GM12878 (cell line): ENCODE measurements at regions not wholly inside any gene's neighbourhood (a gene's known extent, or its start where the extent isn't known, plus 50 kb on each side); places are given as distances from the start of the nearest gene placed in this dataset.

ENCODE experiments used
- ATAC-seq: fragments of 200-7000 bp; cut with Tn5 transposase; 3 replicates; pipeline ENCODE4 v1.9.1; 2020; ENCODE audit warnings: mild to moderate bottlenecking, moderate library complexity
- BruUV-seq: library from RNA; stranded (reverse); fragments of 400-500 nt; replicated peaks from 2 replicates; lab custom pipeline; 2021; lab: Mats Ljungman, UMichigan
- CTCF ChIA-PET: fragments of 300-600 bp; sonication (Branson Sonifier 250); formaldehyde crosslinking; extraction: SDS; loops from one replicate; lab custom pipeline; 2021; ENCODE audit warnings: inconsistent platforms; lab: Yijun Ruan, JAX
- POLR2A ChIA-PET: fragments of 350-600 bp; formaldehyde crosslinking; extraction: SDS; loops from one replicate; lab custom pipeline; 2021; ENCODE audit warnings: inconsistent platforms; lab: Charles Lee
- RAD21 ChIA-PET: fragments of 300-600 bp; sonication (Branson Sonifier 250); formaldehyde crosslinking; loops from one replicate; lab custom pipeline; 2023; ENCODE audit warnings: antibody characterized with exemption; ENCODE audit not compliant: unreplicated experiment; lab: Charles Lee
- SMC1A ChIA-PET: fragments of 300-600 bp; sonication (Branson Sonifier 250); formaldehyde crosslinking; loops from one replicate; lab custom pipeline; 2023; ENCODE audit not compliant: unreplicated experiment, uncharacterized antibody; lab: Charles Lee
- DNase-seq: peaks from one replicate; pipeline ENCODE4 v3.0.0-alpha.2; 2011; ENCODE audit warnings: low read depth, low spot score
- FAIRE-seq: peaks from 3 replicates; lab custom pipeline; 2011; peaks lifted over from hg19 to GRCh38; lab: Jason Lieb, UNC
- H2AFZ ChIP-seq: 2 replicates; pipeline ENCODE4 v1.6.0; 2011; ENCODE audit warnings: low read depth, low read length, control low read depth; ENCODE audit not compliant: control insufficient read depth
- H3K27ac ChIP-seq: 2 replicates; pipeline ENCODE4 v1.5.1; 2011; ENCODE audit warnings: control low read depth; ENCODE audit not compliant: control insufficient read depth, insufficient read depth
- H3K27me3 ChIP-seq, 2 experiments: replicated peaks in 1 of 2; 2 replicates each; pipeline versions ENCODE4 v1.6.0 to v1.6.1; 2011; ENCODE audit warnings: low read length in 1 of 2; ENCODE audit not compliant: control insufficient read depth in 2 of 2, insufficient read depth in 2 of 2
- H3K36me3 ChIP-seq, 2 experiments: 2 replicates each; pipeline ENCODE4 v1.5.1; 2011; ENCODE audit warnings: low read length in 1 of 2; ENCODE audit not compliant: control insufficient read depth in 2 of 2, insufficient read depth in 2 of 2
- H3K4me1 ChIP-seq: 2 replicates; pipeline ENCODE4 v1.6.1; 2011; ENCODE audit warnings: mild to moderate bottlenecking, low read length, moderate library complexity, mixed read lengths; ENCODE audit not compliant: control insufficient read depth, insufficient read depth
- H3K4me2 ChIP-seq: 2 replicates; pipeline ENCODE4 v1.6.0; 2011; ENCODE audit warnings: control low read depth; ENCODE audit not compliant: control insufficient read depth, insufficient read depth
- H3K4me3 ChIP-seq: fragments of 200-600 bp; sonication (generic); 2 replicates; pipeline ENCODE4 v1.5.1; 2016
- H3K79me2 ChIP-seq: 2 replicates; pipeline ENCODE4 v1.6.0; 2011; ENCODE audit warnings: low read length; ENCODE audit not compliant: control insufficient read depth, insufficient read depth
- H3K9ac ChIP-seq: 2 replicates; pipeline ENCODE4 v1.8.0; 2011; ENCODE audit warnings: low read length, control low read depth, mixed read lengths; ENCODE audit not compliant: control insufficient read depth, insufficient read depth
- H3K9me3 ChIP-seq: replicated peaks from 3 replicates; pipeline ENCODE4 v1.5.1; 2011; ENCODE audit warnings: mild to moderate bottlenecking, low read length; ENCODE audit not compliant: control insufficient read depth, insufficient read depth
- H4K20me1 ChIP-seq: 2 replicates; pipeline ENCODE4 v1.6.0; 2011; ENCODE audit not compliant: control insufficient read depth, insufficient read depth
- EZH2 ChIP-seq: IDR thresholded peaks from 2 replicates; pipeline ENCODE4 v1.6.1; 2012; ENCODE audit warnings: low read depth, mild to moderate bottlenecking, control low read depth, inconsistent platforms, low read length, borderline replicate concordance; ENCODE audit not compliant: control insufficient read depth
- GATAD2B ChIP-seq: fragments of 450-650 bp; conservative IDR thresholded peaks from 2 replicates; pipeline ENCODE4 v1.6.1; 2017; ENCODE audit warnings: low read depth, mild to moderate bottlenecking, moderate library complexity
- JUNB ChIP-seq: IDR thresholded peaks from 2 replicates; pipeline ENCODE4 v1.6.1; 2016; ENCODE audit warnings: antibody characterized with exemption, mild to moderate bottlenecking
- NR2C2 ChIP-seq: IDR thresholded peaks from 2 replicates; pipeline ENCODE4 v1.6.1; 2011; ENCODE audit warnings: borderline replicate concordance, low read depth; ENCODE audit not compliant: control insufficient read depth, insufficient read length
- SREBF2 ChIP-seq: IDR thresholded peaks from 2 replicates; pipeline ENCODE4 v1.6.1; 2012; ENCODE audit warnings: mild to moderate bottlenecking, low read length
- SRF ChIP-seq, 2 experiments: IDR thresholded peaks; 2 replicates each; pipeline ENCODE4 v1.6.1; 2011; ENCODE audit warnings: low read depth in 2 of 2, low read length in 2 of 2, mild to moderate bottlenecking in 1 of 2, moderate library complexity in 1 of 2
- STAT3 ChIP-seq: IDR thresholded peaks from 2 replicates; pipeline ENCODE4 v1.6.1; 2011; ENCODE audit warnings: low read depth, low read length, improper control_type of control experiment
- TBL1XR1 ChIP-seq: IDR thresholded peaks from 2 replicates; pipeline ENCODE4 v1.6.1; 2012; ENCODE audit warnings: low read depth, low read length, improper control_type of control experiment
- ZBED1 ChIP-seq: IDR thresholded peaks from 2 replicates; pipeline ENCODE4 v1.6.1; 2016; ENCODE audit warnings: borderline replicate concordance
- WGBS: methylation state at CpG from one replicate; pipeline ENCODE4 v1.1.6; 2016; ENCODE audit warnings: low lambda C conversion rate; ENCODE audit not compliant: insufficient replicate concordance, insufficient coverage; ENCODE audit errors: missing lambda C conversion rate; 5-methylcytosine and 5-hydroxymethylcytosine counted together
- in situ Hi-C: fragments of 300-500 bp; cut with MboI; formaldehyde crosslinking; loops from 9 replicates; pipeline ENCODE4 v1.14.3; 2018; ENCODE audit warnings: mixed read lengths
- intact Hi-C: fragments of 100-400 bp; cut with micrococcal nuclease; formaldehyde crosslinking; loops from one replicate; pipeline ENCODE4 v1.14.2; 2022; ENCODE audit not compliant: unreplicated experiment
- TF ChIP-seq, protein P1 (sequence below): fragments of 450-650 bp; conservative IDR thresholded peaks from 2 replicates; pipeline ENCODE4 v1.6.1; 2017; ENCODE audit warnings: mild to moderate bottlenecking, moderate library complexity
- TF ChIP-seq, protein P2 (sequence below): fragments of 150-350 bp; IDR thresholded peaks from 2 replicates; pipeline ENCODE4 v1.6.1; 2016; ENCODE audit warnings: low read depth, low read length
- TF ChIP-seq, protein P3 (sequence below): fragments of 450-650 bp; IDR thresholded peaks from 2 replicates; pipeline ENCODE4 v1.6.1; 2018; ENCODE audit warnings: mild to moderate bottlenecking, low read depth, moderate library complexity; ENCODE audit not compliant: partially characterized antibody
- TF ChIP-seq, protein P4 (sequence below): IDR thresholded peaks from 2 replicates; pipeline ENCODE4 v1.6.1; 2011; ENCODE audit warnings: borderline replicate concordance, low read depth, mild to moderate bottlenecking, moderate library complexity, mixed read lengths, low read length; ENCODE audit not compliant: insufficient read depth; ENCODE audit errors: extremely low read length

DNA sequence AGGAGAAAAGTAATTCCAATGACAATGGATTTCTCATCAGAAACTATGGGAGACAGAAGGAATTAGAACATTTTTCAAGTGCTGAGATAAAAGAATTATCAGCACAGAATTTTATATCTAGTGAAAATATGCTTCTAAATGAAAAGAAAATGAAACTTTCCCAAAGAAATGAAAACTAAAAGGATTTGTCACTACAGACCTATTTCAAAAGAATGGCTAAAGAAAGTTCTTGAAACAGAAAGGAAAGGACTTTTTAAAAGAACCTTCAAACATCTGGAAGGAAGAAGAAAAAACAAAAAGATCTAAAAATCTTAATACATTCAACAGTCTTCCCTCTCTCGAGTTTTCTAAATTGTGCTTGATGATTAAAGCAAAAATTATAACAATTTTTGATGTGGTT, 255.4 kb downstream of the FAM76B start:
- Histone ChIP-seq H3K4me2 (no peak overlapping the region), H3K79me2 (no peaks in the 10 kb centered on the region), H3K4me3 (no peak overlapping the region)
- POLR2A ChIA-PET = no interaction called here
- DNase-seq (no peak), ATAC-seq (no peak)
- TF ChIP-seq STAT3 = no peak
- no peak for TF ChIP-seq NR2C2
- TF ChIP-seq, protein P1, sequence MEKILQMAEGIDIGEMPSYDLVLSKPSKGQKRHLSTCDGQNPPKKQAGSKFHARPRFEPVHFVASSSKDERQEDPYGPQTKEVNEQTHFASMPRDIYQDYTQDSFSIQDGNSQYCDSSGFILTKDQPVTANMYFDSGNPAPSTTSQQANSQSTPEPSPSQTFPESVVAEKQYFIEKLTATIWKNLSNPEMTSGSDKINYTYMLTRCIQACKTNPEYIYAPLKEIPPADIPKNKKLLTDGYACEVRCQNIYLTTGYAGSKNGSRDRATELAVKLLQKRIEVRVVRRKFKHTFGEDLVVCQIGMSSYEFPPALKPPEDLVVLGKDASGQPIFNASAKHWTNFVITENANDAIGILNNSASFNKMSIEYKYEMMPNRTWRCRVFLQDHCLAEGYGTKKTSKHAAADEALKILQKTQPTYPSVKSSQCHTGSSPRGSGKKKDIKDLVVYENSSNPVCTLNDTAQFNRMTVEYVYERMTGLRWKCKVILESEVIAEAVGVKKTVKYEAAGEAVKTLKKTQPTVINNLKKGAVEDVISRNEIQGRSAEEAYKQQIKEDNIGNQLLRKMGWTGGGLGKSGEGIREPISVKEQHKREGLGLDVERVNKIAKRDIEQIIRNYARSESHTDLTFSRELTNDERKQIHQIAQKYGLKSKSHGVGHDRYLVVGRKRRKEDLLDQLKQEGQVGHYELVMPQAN = no peak
- TF ChIP-seq, protein P2, sequence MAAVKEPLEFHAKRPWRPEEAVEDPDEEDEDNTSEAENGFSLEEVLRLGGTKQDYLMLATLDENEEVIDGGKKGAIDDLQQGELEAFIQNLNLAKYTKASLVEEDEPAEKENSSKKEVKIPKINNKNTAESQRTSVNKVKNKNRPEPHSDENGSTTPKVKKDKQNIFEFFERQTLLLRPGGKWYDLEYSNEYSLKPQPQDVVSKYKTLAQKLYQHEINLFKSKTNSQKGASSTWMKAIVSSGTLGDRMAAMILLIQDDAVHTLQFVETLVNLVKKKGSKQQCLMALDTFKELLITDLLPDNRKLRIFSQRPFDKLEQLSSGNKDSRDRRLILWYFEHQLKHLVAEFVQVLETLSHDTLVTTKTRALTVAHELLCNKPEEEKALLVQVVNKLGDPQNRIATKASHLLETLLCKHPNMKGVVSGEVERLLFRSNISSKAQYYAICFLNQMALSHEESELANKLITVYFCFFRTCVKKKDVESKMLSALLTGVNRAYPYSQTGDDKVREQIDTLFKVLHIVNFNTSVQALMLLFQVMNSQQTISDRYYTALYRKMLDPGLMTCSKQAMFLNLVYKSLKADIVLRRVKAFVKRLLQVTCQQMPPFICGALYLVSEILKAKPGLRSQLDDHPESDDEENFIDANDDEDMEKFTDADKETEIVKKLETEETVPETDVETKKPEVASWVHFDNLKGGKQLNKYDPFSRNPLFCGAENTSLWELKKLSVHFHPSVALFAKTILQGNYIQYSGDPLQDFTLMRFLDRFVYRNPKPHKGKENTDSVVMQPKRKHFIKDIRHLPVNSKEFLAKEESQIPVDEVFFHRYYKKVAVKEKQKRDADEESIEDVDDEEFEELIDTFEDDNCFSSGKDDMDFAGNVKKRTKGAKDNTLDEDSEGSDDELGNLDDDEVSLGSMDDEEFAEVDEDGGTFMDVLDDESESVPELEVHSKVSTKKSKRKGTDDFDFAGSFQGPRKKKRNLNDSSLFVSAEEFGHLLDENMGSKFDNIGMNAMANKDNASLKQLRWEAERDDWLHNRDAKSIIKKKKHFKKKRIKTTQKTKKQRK = no peak
- TF ChIP-seq GATAD2B = no peak
- TF ChIP-seq TBL1XR1 = no peak
- no peak for TF ChIP-seq JUNB
- TF ChIP-seq SRF (IDR thresholded peaks at IDR 0.05; ENCODE audit: low read depth in 2 of 2, low read length in 2 of 2) = no peak
- no peak for TF ChIP-seq EZH2
- TF ChIP-seq, protein P3, sequence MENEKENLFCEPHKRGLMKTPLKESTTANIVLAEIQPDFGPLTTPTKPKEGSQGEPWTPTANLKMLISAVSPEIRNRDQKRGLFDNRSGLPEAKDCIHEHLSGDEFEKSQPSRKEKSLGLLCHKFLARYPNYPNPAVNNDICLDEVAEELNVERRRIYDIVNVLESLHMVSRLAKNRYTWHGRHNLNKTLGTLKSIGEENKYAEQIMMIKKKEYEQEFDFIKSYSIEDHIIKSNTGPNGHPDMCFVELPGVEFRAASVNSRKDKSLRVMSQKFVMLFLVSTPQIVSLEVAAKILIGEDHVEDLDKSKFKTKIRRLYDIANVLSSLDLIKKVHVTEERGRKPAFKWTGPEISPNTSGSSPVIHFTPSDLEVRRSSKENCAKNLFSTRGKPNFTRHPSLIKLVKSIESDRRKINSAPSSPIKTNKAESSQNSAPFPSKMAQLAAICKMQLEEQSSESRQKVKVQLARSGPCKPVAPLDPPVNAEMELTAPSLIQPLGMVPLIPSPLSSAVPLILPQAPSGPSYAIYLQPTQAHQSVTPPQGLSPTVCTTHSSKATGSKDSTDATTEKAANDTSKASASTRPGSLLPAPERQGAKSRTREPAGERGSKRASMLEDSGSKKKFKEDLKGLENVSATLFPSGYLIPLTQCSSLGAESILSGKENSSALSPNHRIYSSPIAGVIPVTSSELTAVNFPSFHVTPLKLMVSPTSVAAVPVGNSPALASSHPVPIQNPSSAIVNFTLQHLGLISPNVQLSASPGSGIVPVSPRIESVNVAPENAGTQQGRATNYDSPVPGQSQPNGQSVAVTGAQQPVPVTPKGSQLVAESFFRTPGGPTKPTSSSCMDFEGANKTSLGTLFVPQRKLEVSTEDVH = no peak
- no peak for TF ChIP-seq ZBED1
- TF ChIP-seq, protein P4, sequence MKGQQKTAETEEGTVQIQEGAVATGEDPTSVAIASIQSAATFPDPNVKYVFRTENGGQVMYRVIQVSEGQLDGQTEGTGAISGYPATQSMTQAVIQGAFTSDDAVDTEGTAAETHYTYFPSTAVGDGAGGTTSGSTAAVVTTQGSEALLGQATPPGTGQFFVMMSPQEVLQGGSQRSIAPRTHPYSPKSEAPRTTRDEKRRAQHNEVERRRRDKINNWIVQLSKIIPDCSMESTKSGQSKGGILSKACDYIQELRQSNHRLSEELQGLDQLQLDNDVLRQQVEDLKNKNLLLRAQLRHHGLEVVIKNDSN = no peak
- TF ChIP-seq SREBF2 = no peak
- TF ChIP-seq, all 136 proteins: peak for 0
- FAIRE-seq = no peak
- CTCF ChIA-PET = no interaction called here
- H3K9ac ChIP-seq = no peak overlapping the region
- no peak overlapping the region for H3K27ac ChIP-seq
- SMC1A ChIA-PET = no interaction called here
- H3K9me3 ChIP-seq = no peaks in the 10 kb centered on the region
- no TSS peak for BruUV-seq
- no peaks in the 10 kb centered on the region for H3K27me3 ChIP-seq
- 0% methylated on average over 1 of the region's 1 CpG for WGBS
- no peaks in the 10 kb centered on the region for H3K4me1 ChIP-seq
- no peaks in the 10 kb centered on the region for H3K36me3 ChIP-seq
- H4K20me1 ChIP-seq = no peaks in the 10 kb centered on the region
- intact Hi-C loops = no loop called here
- no peak overlapping the region for H2AFZ ChIP-seq
- RAD21 ChIA-PET = no interaction called here
- in situ Hi-C loops = no loop called here
